ENCODE measurements at regions not wholly inside any gene's neighbourhood (a gene's known extent, or its start where the extent isn't known, plus 50 kb on each side); places are given as distances from the start of the nearest gene placed in this dataset.
"Not testable (repeated sequence)": the region's sequence is repeated elsewhere in the genome, so short reads cannot be mapped to it uniquely, and the experiment has no call there.

- no peaks in the 10 kb centered on the region for H3K4me1 Mint-ChIP-seq
- ATAC-seq (ENCODE audit: low read depth in 2 of 2) (no peak), DNase-seq (no peak)
- H3K9me3 Mint-ChIP-seq = peaks cover 2 to 19% (median 8%) of the 10 kb centered on the region in 7 donors
- no peak overlapping the region for H3K27ac Mint-ChIP-seq
- no peak overlapping the region for H3K4me3 Mint-ChIP-seq
- H3K36me3 Mint-ChIP-seq = peaks cover 5 to 14% of the 10 kb centered on the region in 2 donors
- H3K27me3 Mint-ChIP-seq = peaks cover 0 to 7% (median 0%) of the 10 kb centered on the region in 3 donors
Observed at GRCh38 chr14:81584495-81584894, 50.8 kb upstream of the SEL1L start.

GRCh38 chr14:81589381-81590065 lies 55.9 kb upstream of the SEL1L start:
- Mint-ChIP-seq H3K27ac (no peak overlapping the region), H3K27me3 (no peaks in the 10 kb centered on the region), H3K36me3 (no peaks in the 10 kb centered on the region), H3K9me3 (peaks cover 0 to 6% (median 0%) of the 10 kb centered on the region in 7 donors), H3K4me1 (no peaks in the 10 kb centered on the region), H3K4me3 (no peak overlapping the region)
- DNase-seq (no peak), ATAC-seq (ENCODE audit: low read depth in 2 of 2) (no peak)

GRCh38 chr14:81591266-81591665 lies 57.6 kb upstream of the SEL1L start:
- no peaks in the 10 kb centered on the region for H3K4me1 Mint-ChIP-seq
- no peaks in the 10 kb centered on the region for H3K36me3 Mint-ChIP-seq
- H3K27me3 Mint-ChIP-seq = peaks cover 0 to 1% (median 0%) of the 10 kb centered on the region in 3 donors
- no peak overlapping the region for H3K4me3 Mint-ChIP-seq
- H3K27ac Mint-ChIP-seq = no peak overlapping the region
- DNase-seq (no peak), ATAC-seq (ENCODE audit: low read depth in 2 of 2) (no peak)
- H3K9me3 Mint-ChIP-seq = no peaks in the 10 kb centered on the region

- Mint-ChIP-seq H3K36me3 (no peaks in the 10 kb centered on the region), H3K27me3 (peaks cover 0 to 13% (median 0%) of the 10 kb centered on the region in 3 donors), H3K4me3 (no peak overlapping the region), H3K4me1 (no peaks in the 10 kb centered on the region), H3K27ac (no peak overlapping the region), H3K9me3 (no peaks in the 10 kb centered on the region)
- ATAC-seq (ENCODE audit: low read depth in 2 of 2) (no peak), DNase-seq (no peak)
Observed at GRCh38 chr14:81594012-81594411, 60.4 kb upstream of the SEL1L start.

GRCh38 chr14:81605660-81606059 lies 72.0 kb upstream of the SEL1L start:
- Mint-ChIP-seq H3K27ac (no peak overlapping the region), H3K4me3 (no peak overlapping the region), H3K9me3 (no peaks in the 10 kb centered on the region), H3K4me1 (no peaks in the 10 kb centered on the region), H3K27me3 (peaks cover 4 to 14% (median 9%) of the 10 kb centered on the region in 3 donors), H3K36me3 (no peaks in the 10 kb centered on the region)
- ATAC-seq (ENCODE audit: low read depth in 2 of 2) (no peak), DNase-seq (no peak)

- peaks cover 0 to 6% (median 0%) of the 10 kb centered on the region in 3 donors for H3K27me3 Mint-ChIP-seq
- DNase-seq (no peak), ATAC-seq (ENCODE audit: low read depth in 2 of 2) (no peak)
- H3K27ac Mint-ChIP-seq = no peak overlapping the region
- no peak overlapping the region for H3K4me3 Mint-ChIP-seq
- no peaks in the 10 kb centered on the region for H3K36me3 Mint-ChIP-seq
- no peaks in the 10 kb centered on the region for H3K4me1 Mint-ChIP-seq
- H3K9me3 Mint-ChIP-seq = peaks cover 0 to 8% (median 2%) of the 10 kb centered on the region in 7 donors
Observed at GRCh38 chr14:81613341-81614045, 79.8 kb upstream of the SEL1L start.

- H3K4me1 Mint-ChIP-seq, DNase-seq: not testable (repeated sequence)
Observed at GRCh38 chr14:81614302-81614701, 80.6 kb upstream of the SEL1L start.

GRCh38 chr14:81618695-81619094 lies 85.0 kb upstream of the SEL1L start:
- Mint-ChIP-seq H3K4me1 (no peaks in the 10 kb centered on the region), H3K27me3 (peaks cover 0 to 6% (median 4%) of the 10 kb centered on the region in 3 donors), H3K27ac (no peak overlapping the region), H3K9me3 (peaks cover 0 to 8% (median 3%) of the 10 kb centered on the region in 7 donors), H3K36me3 (no peaks in the 10 kb centered on the region), H3K4me3 (no peak overlapping the region)
- no peak for ATAC-seq (ENCODE audit: low read depth in 2 of 2)
- no peak for DNase-seq

More at GRCh38 chr14:81614302-81614701, 80.6 kb upstream of the SEL1L start:
- ATAC-seq (ENCODE audit: low read depth in 2 of 2); H3K4me3 Mint-ChIP-seq; H3K9me3 Mint-ChIP-seq; H3K27me3 Mint-ChIP-seq; H3K27ac Mint-ChIP-seq; H3K36me3 Mint-ChIP-seq: not testable (repeated sequence)

GRCh38 chr14:81619816-81620215 lies 86.2 kb upstream of the SEL1L start:
- Mint-ChIP-seq H3K4me1 (no peaks in the 10 kb centered on the region), H3K9me3 (peaks cover 1 to 8% (median 3%) of the 10 kb centered on the region in 7 donors), H3K27ac (no peak overlapping the region), H3K4me3 (no peak overlapping the region), H3K36me3 (no peaks in the 10 kb centered on the region), H3K27me3 (peaks cover 0 to 6% (median 4%) of the 10 kb centered on the region in 3 donors)
- DNase-seq (no peak), ATAC-seq (ENCODE audit: low read depth in 2 of 2) (no peak)

- H3K4me1 Mint-ChIP-seq; ATAC-seq (ENCODE audit: low read depth in 2 of 2); H3K36me3 Mint-ChIP-seq: not testable (repeated sequence)
Observed at GRCh38 chr14:81623771-81624396, 90.2 kb upstream of the SEL1L start.

GRCh38 chr14:81625343-81625742 lies 91.7 kb upstream of the SEL1L start:
- Mint-ChIP-seq H3K4me1 (no peaks in the 10 kb centered on the region), H3K27me3 (peaks cover 0 to 4% (median 0%) of the 10 kb centered on the region in 3 donors), H3K27ac (no peak overlapping the region), H3K9me3 (peaks cover 0 to 8% (median 2%) of the 10 kb centered on the region in 7 donors), H3K4me3 (no peak overlapping the region), H3K36me3 (no peaks in the 10 kb centered on the region)
- DNase-seq (no peak), ATAC-seq (ENCODE audit: low read depth in 2 of 2) (no peak)

More at GRCh38 chr14:81623771-81624396, 90.2 kb upstream of the SEL1L start:
- H3K27me3 Mint-ChIP-seq, H3K4me3 Mint-ChIP-seq, H3K9me3 Mint-ChIP-seq, DNase-seq, H3K27ac Mint-ChIP-seq: not testable (repeated sequence)

- DNase-seq (no peak), ATAC-seq (ENCODE audit: low read depth in 2 of 2) (no peak)
- no peak overlapping the region for H3K4me3 Mint-ChIP-seq
- peaks cover 0 to 11% (median 0%) of the 10 kb centered on the region in 7 donors for H3K9me3 Mint-ChIP-seq
- H3K4me1 Mint-ChIP-seq = no peaks in the 10 kb centered on the region
- no peaks in the 10 kb centered on the region for H3K36me3 Mint-ChIP-seq
- H3K27me3 Mint-ChIP-seq = peaks cover 0 to 4% (median 0%) of the 10 kb centered on the region in 3 donors
- H3K27ac Mint-ChIP-seq = no peak overlapping the region
Observed at GRCh38 chr14:81632157-81632556, 98.5 kb upstream of the SEL1L start.

GRCh38 chr14:81633496-81633895 lies 99.8 kb upstream of the SEL1L start:
- no peak for ATAC-seq (ENCODE audit: low read depth in 2 of 2)
- no peak for DNase-seq
- Mint-ChIP-seq H3K27ac (no peak overlapping the region), H3K4me3 (no peak overlapping the region), H3K4me1 (no peaks in the 10 kb centered on the region), H3K36me3 (no peaks in the 10 kb centered on the region), H3K27me3 (peaks cover 0 to 4% (median 0%) of the 10 kb centered on the region in 3 donors), H3K9me3 (peaks cover 0 to 11% (median 0%) of the 10 kb centered on the region in 7 donors)

GRCh38 chr14:81637639-81638038 lies 104.0 kb upstream of the SEL1L start:
- Mint-ChIP-seq H3K4me1 (no peaks in the 10 kb centered on the region), H3K27me3 (peaks cover 0 to 4% (median 0%) of the 10 kb centered on the region in 3 donors), H3K4me3 (no peak overlapping the region), H3K9me3 (peaks cover 0 to 10% (median 0%) of the 10 kb centered on the region in 7 donors), H3K36me3 (no peaks in the 10 kb centered on the region), H3K27ac (no peak overlapping the region)
- DNase-seq = no peak
- no peak for ATAC-seq (ENCODE audit: low read depth in 2 of 2)
